Neural progenitor cell (in vitro differentiated cells): ENCODE measurements at regions not wholly inside any gene's neighbourhood (a gene's known extent, or its start where the extent isn't known, plus 50 kb on each side); places are given as distances from the start of the nearest gene placed in this dataset.

ENCODE experiments used
- DNase-seq: peaks from one replicate; pipeline ENCODE4 v3.0.0-alpha.2; 2016; ENCODE audit warnings: low spot score
- H2AFZ ChIP-seq: fragments of 200-600 bp; sonication (generic); replicated peaks from 2 replicates; pipeline ENCODE4 v1.6.1; 2016; ENCODE audit warnings: antibody characterized with exemption
- H3F3A ChIP-seq: fragments of 200-600 bp; sonication (generic); 2 replicates; pipeline ENCODE4 v1.6.1; 2016; ENCODE audit warnings: antibody characterized with exemption, low read depth
- H3K27ac ChIP-seq: fragments of 200-600 bp; sonication (generic); 2 replicates; pipeline ENCODE4 v1.5.1; 2016; ENCODE audit warnings: mild to moderate bottlenecking
- H3K27me3 ChIP-seq: fragments of 200-600 bp; sonication (generic); 2 replicates; pipeline ENCODE4 v1.6.1; 2016; ENCODE audit warnings: mild to moderate bottlenecking, moderate library complexity
- H3K36me3 ChIP-seq: fragments of 200-600 bp; sonication (generic); 2 replicates; pipeline ENCODE4 v1.5.1; 2016
- H3K4me1 ChIP-seq: fragments of 200-600 bp; sonication (generic); 2 replicates; pipeline ENCODE4 v1.6.1; 2016; ENCODE audit warnings: mixed run types
- H3K4me2 ChIP-seq: fragments of 200-600 bp; sonication (generic); 2 replicates; pipeline ENCODE4 v1.6.1; 2016
- H3K4me3 ChIP-seq: fragments of 200-600 bp; sonication (generic); 2 replicates; pipeline ENCODE4 v1.5.1; 2016
- H3K79me2 ChIP-seq: fragments of 200-600 bp; sonication (generic); 2 replicates; pipeline ENCODE4 v1.6.1; 2016; ENCODE audit warnings: low read depth
- H3K9ac ChIP-seq: fragments of 200-600 bp; sonication (generic); 2 replicates; pipeline ENCODE4 v1.6.1; 2016
- H3K9me3 ChIP-seq: fragments of 200-600 bp; sonication (generic); 2 replicates; pipeline ENCODE4 v1.5.1; 2016; ENCODE audit warnings: low read depth
- H4K20me1 ChIP-seq: fragments of 200-600 bp; sonication (generic); 2 replicates; pipeline ENCODE4 v1.6.1; 2016; ENCODE audit warnings: low read depth
- H3K27ac Mint-ChIP-seq: 3 replicates; pipeline ENCODE4 v1.8.0; 2021; ENCODE audit warnings: mixed read lengths
- H3K27me3 Mint-ChIP-seq: 2 replicates; pipeline ENCODE4 v1.8.0; 2022; ENCODE audit warnings: low read depth, mild to moderate bottlenecking, inconsistent platforms, moderate library complexity, mixed read lengths; ENCODE audit not compliant: insufficient read depth
- H3K36me3 Mint-ChIP-seq: 3 replicates; pipeline ENCODE4 v1.8.0; 2021; ENCODE audit warnings: mixed read lengths
- H3K4me1 Mint-ChIP-seq: 3 replicates; pipeline ENCODE4 v1.8.0; 2021; ENCODE audit warnings: mixed read lengths
- H3K4me3 Mint-ChIP-seq: 3 replicates; pipeline ENCODE4 v1.8.0; 2021; ENCODE audit warnings: mild to moderate bottlenecking, moderate library complexity, mixed read lengths
- H3K9me3 Mint-ChIP-seq: 3 replicates; pipeline ENCODE4 v1.8.0; 2020; ENCODE audit warnings: mixed read lengths
- CTCF ChIP-seq: fragments of 200-600 bp; sonication (generic); IDR thresholded peaks from 2 replicates; pipeline ENCODE4 v1.5.1; 2017; ENCODE audit warnings: antibody characterized with exemption, mild to moderate bottlenecking
- EZH2 ChIP-seq: fragments of 200-600 bp; sonication (generic); IDR thresholded peaks from 2 replicates; pipeline ENCODE4 v1.6.1; 2017; ENCODE audit warnings: antibody characterized with exemption, mild to moderate bottlenecking, moderate library complexity
- EZH2phosphoT487 ChIP-seq: fragments of 200-600 bp; sonication (generic); IDR thresholded peaks from 2 replicates; pipeline ENCODE4 v1.6.1; 2017; ENCODE audit warnings: antibody characterized with exemption

- Histone ChIP-seq H3K4me1 (no peaks in the 10 kb centered on the region), H3K79me2 (no peaks in the 10 kb centered on the region), H3K9me3 (no peaks in the 10 kb centered on the region), H3F3A (no peaks in the 10 kb centered on the region), H3K4me3 (no peak overlapping the region), H3K27ac (no peak overlapping the region), H4K20me1 (no peaks in the 10 kb centered on the region), H3K36me3 (no peaks in the 10 kb centered on the region), H2AFZ (no peak overlapping the region), H3K4me2 (no peak overlapping the region), H3K27me3 (no peaks in the 10 kb centered on the region), H3K9ac (no peak overlapping the region)
- H3K27me3 Mint-ChIP-seq = no peaks in the 10 kb centered on the region
- H3K36me3 Mint-ChIP-seq = no peaks in the 10 kb centered on the region
- peaks cover 4% of the 10 kb centered on the region for H3K9me3 Mint-ChIP-seq
- H3K4me1 Mint-ChIP-seq = peaks cover 2% of the 10 kb centered on the region
- no peak for TF ChIP-seq CTCF
- TF ChIP-seq EZH2phosphoT487 = no peak
- TF ChIP-seq EZH2 = no peak
- H3K27ac Mint-ChIP-seq = no peak overlapping the region
- DNase-seq = no peak
- no peak overlapping the region for H3K4me3 Mint-ChIP-seq
Measured at GRCh38 chr7:106964466-106964865, 80.0 kb upstream of the PRKAR2B start.

DNA sequence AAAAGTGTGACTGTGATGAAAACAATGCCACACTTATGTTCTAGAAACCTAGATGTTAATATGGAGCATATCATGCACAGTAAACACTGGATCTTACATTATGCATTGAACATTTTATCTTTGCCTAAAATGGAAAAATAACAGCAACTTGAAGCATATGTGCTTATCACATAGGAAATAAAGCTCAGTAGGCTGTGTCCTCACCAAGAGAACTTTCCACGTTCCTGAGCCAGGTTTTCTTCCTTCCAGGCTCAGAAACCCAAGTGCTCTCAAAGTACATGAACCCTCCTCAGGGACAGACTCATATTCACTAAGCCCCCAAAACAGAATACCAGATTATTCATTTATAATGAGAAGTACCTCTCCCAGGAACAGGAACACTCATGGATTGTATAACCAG, 79.4 kb upstream of the PRKAR2B start:
- no peaks in the 10 kb centered on the region for H3K4me1 ChIP-seq
- no peaks in the 10 kb centered on the region for H3K27me3 ChIP-seq
- H3K9me3 Mint-ChIP-seq = peaks cover 4% of the 10 kb centered on the region
- no peaks in the 10 kb centered on the region for H3F3A ChIP-seq
- no peaks in the 10 kb centered on the region for H3K36me3 ChIP-seq
- no peak overlapping the region for H3K27ac Mint-ChIP-seq
- H3K4me3 ChIP-seq = no peak overlapping the region
- H3K27ac ChIP-seq = no peak overlapping the region
- H2AFZ ChIP-seq = no peak overlapping the region
- H3K4me1 Mint-ChIP-seq = peaks cover 2% of the 10 kb centered on the region
- no peaks in the 10 kb centered on the region for H3K27me3 Mint-ChIP-seq
- H3K36me3 Mint-ChIP-seq = no peaks in the 10 kb centered on the region
- H3K4me2 ChIP-seq = no peak overlapping the region
- H3K79me2 ChIP-seq = no peaks in the 10 kb centered on the region
- no peak overlapping the region for H3K4me3 Mint-ChIP-seq
- no peak for DNase-seq
- TF ChIP-seq CTCF (no peak), EZH2phosphoT487 (no peak), EZH2 (no peak)
- H4K20me1 ChIP-seq = no peaks in the 10 kb centered on the region
- H3K9me3 ChIP-seq = no peaks in the 10 kb centered on the region
- H3K9ac ChIP-seq = no peak overlapping the region

- no peaks in the 10 kb centered on the region for H3K4me1 ChIP-seq
- H3K27me3 Mint-ChIP-seq = no peaks in the 10 kb centered on the region
- no peak overlapping the region for H3K4me3 ChIP-seq
- no peak overlapping the region for H3K27ac ChIP-seq
- DNase-seq = no peak
- no peak overlapping the region for H3K9ac ChIP-seq
- peaks cover 2% of the 10 kb centered on the region for H3K4me1 Mint-ChIP-seq
- no peak overlapping the region for H3K4me2 ChIP-seq
- no peaks in the 10 kb centered on the region for H3K36me3 Mint-ChIP-seq
- H3K27ac Mint-ChIP-seq = no peak overlapping the region
- no peaks in the 10 kb centered on the region for H3K79me2 ChIP-seq
- H3F3A ChIP-seq = no peaks in the 10 kb centered on the region
- H4K20me1 ChIP-seq = no peaks in the 10 kb centered on the region
- H3K27me3 ChIP-seq = no peaks in the 10 kb centered on the region
- no peaks in the 10 kb centered on the region for H3K36me3 ChIP-seq
- TF ChIP-seq EZH2 = no peak
- no peak for TF ChIP-seq EZH2phosphoT487
- no peak for TF ChIP-seq CTCF
- H3K9me3 ChIP-seq = no peaks in the 10 kb centered on the region
- H3K4me3 Mint-ChIP-seq = no peak overlapping the region
- H3K9me3 Mint-ChIP-seq = peaks cover 4% of the 10 kb centered on the region
- no peak overlapping the region for H2AFZ ChIP-seq
Measured at GRCh38 chr7:106966121-106966520, 78.4 kb upstream of the PRKAR2B start.

GRCh38 chr7:106968160-106968559, 76.3 kb upstream of the PRKAR2B start:
- H3K27me3 Mint-ChIP-seq = peaks cover 4% of the 10 kb centered on the region
- no peaks in the 10 kb centered on the region for H3K9me3 ChIP-seq
- H3K27me3 ChIP-seq = no peaks in the 10 kb centered on the region
- no peak overlapping the region for H2AFZ ChIP-seq
- H3K4me3 ChIP-seq = no peak overlapping the region
- no peaks in the 10 kb centered on the region for H3K4me1 ChIP-seq
- no peak overlapping the region for H3K4me3 Mint-ChIP-seq
- no peak for DNase-seq
- no peak overlapping the region for H3K27ac ChIP-seq
- TF ChIP-seq EZH2phosphoT487 (no peak), EZH2 (no peak), CTCF (no peak)
- no peak overlapping the region for H3K4me2 ChIP-seq
- no peaks in the 10 kb centered on the region for H3K79me2 ChIP-seq
- no peaks in the 10 kb centered on the region for H4K20me1 ChIP-seq
- no peaks in the 10 kb centered on the region for H3K36me3 ChIP-seq
- H3K4me1 Mint-ChIP-seq = peaks cover 2% of the 10 kb centered on the region
- peaks cover 4% of the 10 kb centered on the region for H3K9me3 Mint-ChIP-seq
- H3K9ac ChIP-seq = no peak overlapping the region
- no peaks in the 10 kb centered on the region for H3F3A ChIP-seq
- no peaks in the 10 kb centered on the region for H3K36me3 Mint-ChIP-seq
- no peak overlapping the region for H3K27ac Mint-ChIP-seq
